ENCODE measurements at regions not wholly inside any gene's neighbourhood (a gene's known extent, or its start where the extent isn't known, plus 50 kb on each side); places are given as distances from the start of the nearest gene placed in this dataset.

- Histone ChIP-seq H2AFZ (ENCODE audit: low read depth, low read length, poor library complexity, severe bottlenecking) (no peak overlapping the region), H3K36me3 (ENCODE audit: control insufficient read depth in 1 of 2, insufficient read depth in 2 of 2, low read length in 2 of 2) (no peaks in the 10 kb centered on the region), H3K4me3 (replicated peaks in 1 of 2; ENCODE audit: low read depth in 1 of 2, low read length in 2 of 2) (no peak overlapping the region), H3K9me2 (ENCODE audit: insufficient read depth) (no peaks in the 10 kb centered on the region), H3K79me2 (ENCODE audit: insufficient read depth, low read length) (no peaks in the 10 kb centered on the region), H3K4me2 (ENCODE audit: low read length) (no peak overlapping the region), H4K20me1 (ENCODE audit: insufficient read depth) (no peaks in the 10 kb centered on the region), H3K9me3 (ENCODE audit: control insufficient read depth in 1 of 2, insufficient read depth in 1 of 2, low read depth in 1 of 2, low read length in 2 of 2) (peaks cover 0 to 21% of the 10 kb centered on the region in 2 experiments; a peak in 2 of 4 replicates), H3K4me1 (ENCODE audit: control insufficient read depth in 1 of 2, insufficient read depth in 2 of 2, low read length in 2 of 2) (no peaks in the 10 kb centered on the region), H3K9ac (ENCODE audit: low read length) (no peak overlapping the region), H3K27me3 (ENCODE audit: insufficient read depth, low read length) (no peaks in the 10 kb centered on the region), H3K27ac (ENCODE audit: low read depth, low read length) (no peak overlapping the region)
- CTCF ChIA-PET = no interaction called here
- RAD21 ChIA-PET (ENCODE audit: low non-redundant PET in 1 of 2, low total read pairs in 2 of 2, uncharacterized antibody in 2 of 2, unreplicated experiment in 2 of 2) = no interaction called here
- DNase-seq (ENCODE audit: low read depth, low spot score) (no peak), ATAC-seq (no peak)
- BruUV-seq (replicated peaks) = no TSS peak
- no peak for TF ChIP-seq REST (IDR thresholded peaks at IDR 0.05; ENCODE audit: low read depth)
- TF ChIP-seq FOSL1 (IDR thresholded peaks at IDR 0.05; ENCODE audit: low read depth) = no peak
- POLR2A ChIA-PET = no interaction called here
- intact Hi-C loops (cut with micrococcal nuclease) = no loop called here
These were observed 91.1 kb downstream of the TUBA3C start for GRCh38 chr13:19090495-19090894.

- TF ChIP-seq, protein P1, sequence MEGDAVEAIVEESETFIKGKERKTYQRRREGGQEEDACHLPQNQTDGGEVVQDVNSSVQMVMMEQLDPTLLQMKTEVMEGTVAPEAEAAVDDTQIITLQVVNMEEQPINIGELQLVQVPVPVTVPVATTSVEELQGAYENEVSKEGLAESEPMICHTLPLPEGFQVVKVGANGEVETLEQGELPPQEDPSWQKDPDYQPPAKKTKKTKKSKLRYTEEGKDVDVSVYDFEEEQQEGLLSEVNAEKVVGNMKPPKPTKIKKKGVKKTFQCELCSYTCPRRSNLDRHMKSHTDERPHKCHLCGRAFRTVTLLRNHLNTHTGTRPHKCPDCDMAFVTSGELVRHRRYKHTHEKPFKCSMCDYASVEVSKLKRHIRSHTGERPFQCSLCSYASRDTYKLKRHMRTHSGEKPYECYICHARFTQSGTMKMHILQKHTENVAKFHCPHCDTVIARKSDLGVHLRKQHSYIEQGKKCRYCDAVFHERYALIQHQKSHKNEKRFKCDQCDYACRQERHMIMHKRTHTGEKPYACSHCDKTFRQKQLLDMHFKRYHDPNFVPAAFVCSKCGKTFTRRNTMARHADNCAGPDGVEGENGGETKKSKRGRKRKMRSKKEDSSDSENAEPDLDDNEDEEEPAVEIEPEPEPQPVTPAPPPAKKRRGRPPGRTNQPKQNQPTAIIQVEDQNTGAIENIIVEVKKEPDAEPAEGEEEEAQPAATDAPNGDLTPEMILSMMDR (IDR thresholded peaks at IDR 0.05 in 2 of 3, conservative IDR thresholded peaks at IDR 0.05 in 1 of 3; ENCODE audit: borderline replicate concordance in 1 of 3, insufficient read depth in 1 of 3, low read depth in 2 of 3, low read length in 2 of 3) = 0 out of 6 replicates have a peak, but pooled peaks of 1 of the 3 experiments have one; percentile 13
- TF ChIP-seq, protein P2, sequence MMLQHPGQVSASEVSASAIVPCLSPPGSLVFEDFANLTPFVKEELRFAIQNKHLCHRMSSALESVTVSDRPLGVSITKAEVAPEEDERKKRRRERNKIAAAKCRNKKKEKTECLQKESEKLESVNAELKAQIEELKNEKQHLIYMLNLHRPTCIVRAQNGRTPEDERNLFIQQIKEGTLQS (IDR thresholded peaks at IDR 0.05) = no peak
- TF ChIP-seq TCF7L2 (IDR thresholded peaks at IDR 0.05; ENCODE audit: borderline replicate concordance, extremely low read depth, insufficient read depth, insufficient read length) = no peak
- H3K4me1 ChIP-seq (ENCODE audit: control insufficient read depth in 1 of 2, insufficient read depth in 2 of 2, low read length in 2 of 2) = no peaks in the 10 kb centered on the region
- ATAC-seq (no peak), DNase-seq (ENCODE audit: low read depth, low spot score) (no peak)
- H3K4me2 ChIP-seq (ENCODE audit: low read length) = no peak overlapping the region
- H3K9ac ChIP-seq (ENCODE audit: low read length) = no peak overlapping the region
- no peaks in the 10 kb centered on the region for H3K79me2 ChIP-seq (ENCODE audit: insufficient read depth, low read length)
- H2AFZ ChIP-seq (ENCODE audit: low read depth, low read length, poor library complexity, severe bottlenecking) = no peak overlapping the region
- BruUV-seq (replicated peaks) = no TSS peak
- ChIA-PET CTCF (interaction anchor here (0.6 kb wide), 1 partner anchor 498 kb away, joined by 3 read pairs; no protein-coding TSS in a partner anchor), POLR2A (no interaction called here), RAD21 (ENCODE audit: low non-redundant PET in 1 of 2, low total read pairs in 2 of 2, uncharacterized antibody in 2 of 2, unreplicated experiment in 2 of 2) (no interaction called here)
- H3K27ac ChIP-seq (ENCODE audit: low read depth, low read length) = no peak overlapping the region
- no peaks in the 10 kb centered on the region for H3K36me3 ChIP-seq (ENCODE audit: control insufficient read depth in 1 of 2, insufficient read depth in 2 of 2, low read length in 2 of 2)
- H3K4me3 ChIP-seq (replicated peaks in 1 of 2; ENCODE audit: low read depth in 1 of 2, low read length in 2 of 2) = no peak overlapping the region
- intact Hi-C loops (cut with micrococcal nuclease) = no loop called here
- H4K20me1 ChIP-seq (ENCODE audit: insufficient read depth) = no peaks in the 10 kb centered on the region
- peaks cover 0 to 23% of the 10 kb centered on the region in 2 experiments; a peak in 2 of 4 replicates for H3K9me3 ChIP-seq (ENCODE audit: control insufficient read depth in 1 of 2, insufficient read depth in 1 of 2, low read depth in 1 of 2, low read length in 2 of 2)
- no peaks in the 10 kb centered on the region for H3K9me2 ChIP-seq (ENCODE audit: insufficient read depth)
- H3K27me3 ChIP-seq (ENCODE audit: insufficient read depth, low read length) = no peaks in the 10 kb centered on the region
These were observed 92.3 kb downstream of the TUBA3C start for GRCh38 chr13:19089315-19089714.

Data from HCT116 (cell line).